ENCODE measurements at regions not wholly inside any gene's neighbourhood (a gene's known extent, or its start where the extent isn't known, plus 50 kb on each side); places are given as distances from the start of the nearest gene placed in this dataset.

DNA sequence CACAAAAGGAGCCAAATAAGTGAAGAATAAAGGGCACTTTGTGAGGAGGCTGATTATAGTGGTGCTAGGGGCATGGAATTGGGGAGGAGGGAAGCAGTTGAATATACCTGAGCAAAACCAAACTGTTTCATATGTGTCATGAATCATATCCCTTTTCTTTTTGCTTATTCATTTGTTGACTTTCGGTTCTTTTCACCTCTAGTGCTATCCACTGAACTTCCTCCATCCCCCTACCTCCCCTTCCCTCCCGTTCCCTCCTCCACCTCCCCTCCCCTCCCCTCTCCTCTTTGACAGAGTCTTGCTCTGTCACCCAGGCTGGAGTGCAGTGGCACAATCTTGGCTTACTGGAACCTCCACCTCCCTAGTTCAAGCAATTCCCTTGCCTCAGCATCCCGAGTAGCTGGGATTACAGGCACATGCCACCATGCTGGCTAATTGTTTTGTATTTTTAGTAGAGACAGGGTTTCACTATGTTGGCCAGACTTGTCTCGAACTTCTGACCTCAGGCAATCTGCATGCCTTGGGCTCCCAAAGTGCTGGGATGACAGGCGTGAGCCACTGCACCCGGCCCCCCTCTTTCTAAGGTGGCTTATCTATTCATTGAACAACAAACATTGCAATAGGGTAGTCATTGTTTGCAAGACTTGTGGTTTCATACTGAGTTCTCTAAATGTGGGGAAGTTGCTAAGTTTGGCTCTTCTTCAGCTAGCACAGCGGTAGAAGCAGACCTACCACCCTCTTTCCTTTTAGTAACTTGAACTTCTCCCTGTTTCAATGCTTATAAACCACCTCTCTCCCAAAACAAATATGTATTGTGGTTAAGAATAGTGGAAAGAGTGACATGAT is 150.4 kb upstream of the PRPS1L1 start:
- TF ChIP-seq CTCF (IDR thresholded peaks at IDR 0.05 in 4 of 5, conservative IDR thresholded peaks at IDR 0.05 in 1 of 5) (no peak), POLR2A (IDR thresholded peaks at IDR 0.05) (no peak)

Data from gastrocnemius medialis (tissue), 4 donors.